Activated naive CD8-positive, alpha-beta T cell treated with anti-CD3 and anti-CD28 coated beads, Interleukin-2, amount 10 ng/mL, durations not matched to agents 7 days and 5 days (primary cell): ENCODE measurements at regions not wholly inside any gene's neighbourhood (a gene's known extent, or its start where the extent isn't known, plus 50 kb on each side); places are given as distances from the start of the nearest gene placed in this dataset.
"Not testable (repeated sequence)": the region's sequence is repeated elsewhere in the genome, so short reads cannot be mapped to it uniquely, and the experiment has no call there.

ENCODE experiments used
- ATAC-seq: fragments of 150-1000 bp; cut with Tn5 transposase; one replicate; pipeline ENCODE4 v1.10.0; 2021; ENCODE audit warnings: low read depth, moderate library complexity
- POLR2A ChIA-PET: fragments of 350-600 bp; sonication (Branson Sonifier 250); formaldehyde crosslinking; loops from one replicate; lab custom pipeline; 2021; ENCODE audit warnings: antibody characterized with exemption; lab: Charles Lee
- DNase-seq: peaks from one replicate; pipeline ENCODE4 v3.0.0; 2021
- H3K27ac Mint-ChIP-seq: one replicate; pipeline ENCODE4 v1.8.0; 2022; ENCODE audit warnings: mild to moderate bottlenecking, mixed read lengths
- H3K27me3 Mint-ChIP-seq: one replicate; pipeline ENCODE4 v1.8.0; 2022; ENCODE audit warnings: mild to moderate bottlenecking, moderate library complexity, mixed read lengths
- H3K36me3 Mint-ChIP-seq: one replicate; pipeline ENCODE4 v1.8.0; 2021; ENCODE audit warnings: mild to moderate bottlenecking, mixed read lengths
- H3K4me1 Mint-ChIP-seq: one replicate; pipeline ENCODE4 v1.8.0; 2021; ENCODE audit warnings: mixed read lengths
- H3K4me3 Mint-ChIP-seq: one replicate; pipeline ENCODE4 v1.8.0; 2022; ENCODE audit warnings: mild to moderate bottlenecking, moderate library complexity, mixed read lengths
- H3K9me3 Mint-ChIP-seq: one replicate; pipeline ENCODE4 v1.8.0; 2021; ENCODE audit warnings: mixed read lengths

GRCh38 chr16:29310852-29311314 is 95.6 kb downstream of the NPIPB11 start:
- no peaks in the 10 kb centered on the region for H3K36me3 Mint-ChIP-seq
- H3K4me3 Mint-ChIP-seq, result no peak overlapping the region
- DNase-seq, result no peak
- no peaks in the 10 kb centered on the region for H3K27me3 Mint-ChIP-seq
- no peaks in the 10 kb centered on the region for H3K4me1 Mint-ChIP-seq
- ATAC-seq, result no peak
- H3K9me3 Mint-ChIP-seq, result no peaks in the 10 kb centered on the region
- H3K27ac Mint-ChIP-seq, result no peak overlapping the region
- POLR2A ChIA-PET, result no interaction called here

GRCh38 chr16:29310243-29310642 is 96.3 kb downstream of the NPIPB11 start:
- POLR2A ChIA-PET, ATAC-seq, H3K9me3 Mint-ChIP-seq, H3K27me3 Mint-ChIP-seq, H3K4me1 Mint-ChIP-seq, H3K27ac Mint-ChIP-seq, H3K4me3 Mint-ChIP-seq, DNase-seq, H3K36me3 Mint-ChIP-seq: not testable (repeated sequence)

GRCh38 chr16:29309601-29310000 is 96.9 kb downstream of the NPIPB11 start:
- H3K4me3 Mint-ChIP-seq, H3K9me3 Mint-ChIP-seq, H3K4me1 Mint-ChIP-seq, ATAC-seq, POLR2A ChIA-PET, DNase-seq, H3K36me3 Mint-ChIP-seq, H3K27me3 Mint-ChIP-seq, H3K27ac Mint-ChIP-seq: not testable (repeated sequence)

- no peaks in the 10 kb centered on the region for H3K36me3 Mint-ChIP-seq
- DNase-seq (no peak), ATAC-seq (no peak)
- no peaks in the 10 kb centered on the region for H3K4me1 Mint-ChIP-seq
- no peak overlapping the region for H3K27ac Mint-ChIP-seq
- H3K9me3 Mint-ChIP-seq, result no peaks in the 10 kb centered on the region
- POLR2A ChIA-PET, result no interaction called here
- no peak overlapping the region for H3K4me3 Mint-ChIP-seq
- H3K27me3 Mint-ChIP-seq, result no peaks in the 10 kb centered on the region
These were observed 97.6 kb downstream of the NPIPB11 start for GRCh38 chr16:29308644-29309546.

GRCh38 chr16:29307598-29308507 is 98.7 kb downstream of the NPIPB11 start:
- Mint-ChIP-seq H3K4me3 (no peak overlapping the region), H3K27me3 (no peaks in the 10 kb centered on the region), H3K36me3 (no peaks in the 10 kb centered on the region), H3K4me1 (no peaks in the 10 kb centered on the region), H3K9me3 (no peaks in the 10 kb centered on the region), H3K27ac (no peak overlapping the region)
- ATAC-seq (no peak), DNase-seq (no peak)
- POLR2A ChIA-PET, result no interaction called here

GRCh38 chr16:29306943-29307597 is 99.4 kb downstream of the NPIPB11 start:
- no peak for ATAC-seq
- H3K4me1 Mint-ChIP-seq, result no peaks in the 10 kb centered on the region
- no peak overlapping the region for H3K4me3 Mint-ChIP-seq
- H3K27me3 Mint-ChIP-seq, result no peaks in the 10 kb centered on the region
- no peak overlapping the region for H3K27ac Mint-ChIP-seq
- POLR2A ChIA-PET, result no interaction called here
- no peak for DNase-seq
- no peaks in the 10 kb centered on the region for H3K36me3 Mint-ChIP-seq
- H3K9me3 Mint-ChIP-seq, result no peaks in the 10 kb centered on the region

- H3K4me3 Mint-ChIP-seq, result no peak overlapping the region
- H3K9me3 Mint-ChIP-seq, result no peaks in the 10 kb centered on the region
- POLR2A ChIA-PET, result no interaction called here
- no peak overlapping the region for H3K27ac Mint-ChIP-seq
- H3K36me3 Mint-ChIP-seq, result no peaks in the 10 kb centered on the region
- no peak for ATAC-seq
- no peak for DNase-seq
- no peaks in the 10 kb centered on the region for H3K27me3 Mint-ChIP-seq
- no peaks in the 10 kb centered on the region for H3K4me1 Mint-ChIP-seq
These were observed 100.3 kb downstream of the NPIPB11 start for GRCh38 chr16:29306201-29306600.

- DNase-seq, H3K27me3 Mint-ChIP-seq, ATAC-seq, H3K36me3 Mint-ChIP-seq, H3K9me3 Mint-ChIP-seq, H3K27ac Mint-ChIP-seq, H3K4me1 Mint-ChIP-seq, POLR2A ChIA-PET, H3K4me3 Mint-ChIP-seq: not testable (repeated sequence)
These were observed 101.5 kb downstream of the NPIPB11 start for GRCh38 chr16:29305018-29305417.

- Mint-ChIP-seq H3K4me3 (no peak overlapping the region), H3K4me1 (no peaks in the 10 kb centered on the region), H3K9me3 (no peaks in the 10 kb centered on the region), H3K27ac (no peak overlapping the region), H3K36me3 (no peaks in the 10 kb centered on the region), H3K27me3 (no peaks in the 10 kb centered on the region)
- ATAC-seq, result no peak
- no peak for DNase-seq
- POLR2A ChIA-PET, result no interaction called here
These were observed 102.3 kb downstream of the NPIPB11 start for GRCh38 chr16:29304251-29304650.

- DNase-seq, result no peak
- Mint-ChIP-seq H3K27ac (no peak overlapping the region), H3K36me3 (no peaks in the 10 kb centered on the region), H3K4me3 (no peak overlapping the region), H3K9me3 (no peaks in the 10 kb centered on the region), H3K4me1 (no peaks in the 10 kb centered on the region), H3K27me3 (no peaks in the 10 kb centered on the region)
- POLR2A ChIA-PET, result no interaction called here
- ATAC-seq, result no peak
These were observed 103.0 kb downstream of the NPIPB11 start for GRCh38 chr16:29303520-29303919.

- POLR2A ChIA-PET, result no interaction called here
- ATAC-seq, result no peak
- Mint-ChIP-seq H3K4me3 (no peak overlapping the region), H3K9me3 (no peaks in the 10 kb centered on the region), H3K27me3 (no peaks in the 10 kb centered on the region), H3K27ac (no peak overlapping the region), H3K4me1 (peaks cover 1% of the 10 kb centered on the region), H3K36me3 (no peaks in the 10 kb centered on the region)
- no peak for DNase-seq
These were observed 103.5 kb downstream of the NPIPB11 start for GRCh38 chr16:29302976-29303375.

- H3K9me3 Mint-ChIP-seq, H3K27ac Mint-ChIP-seq, DNase-seq, POLR2A ChIA-PET, ATAC-seq, H3K36me3 Mint-ChIP-seq, H3K4me3 Mint-ChIP-seq, H3K27me3 Mint-ChIP-seq, H3K4me1 Mint-ChIP-seq: not testable (repeated sequence)
These were observed 104.1 kb downstream of the NPIPB11 start for GRCh38 chr16:29302433-29302832.

- H3K27me3 Mint-ChIP-seq, H3K9me3 Mint-ChIP-seq: not testable (repeated sequence)
These were observed 104.7 kb downstream of the NPIPB11 start for GRCh38 chr16:29301662-29302285.

More at GRCh38 chr16:29301662-29302285, 104.7 kb downstream of the NPIPB11 start:
- H3K4me1 Mint-ChIP-seq, H3K27ac Mint-ChIP-seq, DNase-seq, H3K4me3 Mint-ChIP-seq, ATAC-seq, POLR2A ChIA-PET, H3K36me3 Mint-ChIP-seq: not testable (repeated sequence)
